NOMO-1 treated with dmso at 0.1 percent for 144 hours (cell line): ENCODE measurements at regions not wholly inside any gene's neighbourhood (a gene's known extent, or its start where the extent isn't known, plus 50 kb on each side); places are given as distances from the start of the nearest gene placed in this dataset.

Experiments
- DNase-seq: peaks from one replicate; lab custom pipeline; 2025; ENCODE audit not compliant: unreplicated experiment; lab: John Stamatoyannopoulos, UW

DNA sequence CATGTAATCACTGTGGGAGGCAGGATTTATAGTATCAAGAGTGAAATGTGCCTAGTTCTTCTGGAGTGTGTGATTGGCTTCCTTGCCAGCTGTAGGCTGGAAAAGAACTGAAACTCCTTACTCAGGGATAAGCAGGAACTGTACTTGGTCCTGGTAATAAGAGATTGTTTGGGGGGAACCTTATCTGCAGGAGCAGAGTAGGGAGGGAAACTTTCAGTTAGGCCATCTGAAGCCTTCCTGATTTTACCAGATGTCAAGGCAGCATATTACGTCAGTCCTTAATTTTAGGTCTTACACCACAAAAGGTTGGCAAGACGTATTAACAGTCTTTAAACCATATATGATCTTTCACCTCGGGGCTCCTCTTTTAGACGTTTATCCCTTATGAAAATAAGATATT lies 231.5 kb upstream of the FMR1 start:
- DNase-seq: no peak

- DNase-seq: no peak
These were observed 218.2 kb upstream of the FMR1 start for GRCh38 chrX:147693511-147693910.

GRCh38 chrX:147699061-147699460 lies 212.7 kb upstream of the FMR1 start:
- DNase-seq: no peak

DNA sequence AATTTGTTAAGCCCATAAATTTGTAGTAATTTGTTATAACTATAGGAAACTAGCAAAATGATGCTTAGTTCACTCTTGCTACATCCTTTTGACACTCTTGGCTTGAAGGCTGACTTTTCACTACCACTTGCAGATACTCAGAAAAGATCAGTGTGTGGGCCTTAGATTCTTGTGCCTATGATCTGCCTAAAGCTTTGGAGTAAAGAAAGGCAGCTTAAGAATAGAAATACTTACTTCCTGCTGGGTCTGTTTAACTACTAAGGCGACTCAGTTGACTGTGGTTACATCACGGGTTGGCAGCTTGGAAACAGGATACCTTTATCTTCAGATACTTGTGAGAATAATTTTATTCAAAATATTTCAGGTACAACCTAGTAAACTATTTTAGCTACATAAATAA lies 201.4 kb upstream of the FMR1 start:
- no peak for DNase-seq

DNA sequence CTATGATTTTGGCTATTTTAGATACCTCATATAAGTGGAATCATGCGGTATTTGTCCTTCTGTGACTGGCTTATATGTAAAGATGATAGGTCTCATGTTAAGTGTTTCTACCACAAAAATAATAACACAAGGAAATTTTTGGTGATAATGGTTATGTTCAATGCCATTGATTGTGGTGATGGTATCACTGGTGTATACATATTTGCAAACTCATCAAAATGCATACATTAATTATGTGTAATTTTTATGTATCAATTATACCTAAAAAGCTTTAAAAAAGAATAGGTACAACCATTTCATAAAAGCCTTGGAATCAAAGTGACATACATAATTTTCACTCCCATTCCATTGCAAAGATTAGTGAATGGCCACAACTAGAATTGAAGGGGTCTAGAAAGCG lies 178.3 kb upstream of the FMR1 start:
- DNase-seq: no peak

GRCh38 chrX:147735364-147735763 lies 176.4 kb upstream of the FMR1 start:
- no peak for DNase-seq

- no peak for DNase-seq
These were observed 175.7 kb upstream of the FMR1 start for GRCh38 chrX:147736045-147736444.

DNA sequence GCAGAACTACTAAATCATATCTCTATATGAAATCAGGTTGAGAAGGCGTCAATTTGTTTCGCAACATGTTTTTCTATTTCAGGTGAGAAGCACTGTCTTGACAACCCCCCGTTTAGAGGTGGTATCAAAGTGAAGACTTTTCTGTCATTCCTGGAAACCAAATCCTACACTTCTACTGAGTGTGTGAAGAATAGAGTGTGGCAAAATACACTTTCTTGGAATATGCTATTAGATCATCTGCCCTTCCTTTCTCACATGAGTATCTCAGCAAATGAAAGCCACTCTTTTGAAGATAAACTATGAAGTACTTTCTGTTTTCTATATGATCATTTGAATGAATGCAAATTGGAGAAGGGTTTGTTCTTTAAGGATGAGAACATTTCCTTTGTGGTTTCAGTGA lies 174.0 kb upstream of the FMR1 start:
- no peak for DNase-seq

DNA sequence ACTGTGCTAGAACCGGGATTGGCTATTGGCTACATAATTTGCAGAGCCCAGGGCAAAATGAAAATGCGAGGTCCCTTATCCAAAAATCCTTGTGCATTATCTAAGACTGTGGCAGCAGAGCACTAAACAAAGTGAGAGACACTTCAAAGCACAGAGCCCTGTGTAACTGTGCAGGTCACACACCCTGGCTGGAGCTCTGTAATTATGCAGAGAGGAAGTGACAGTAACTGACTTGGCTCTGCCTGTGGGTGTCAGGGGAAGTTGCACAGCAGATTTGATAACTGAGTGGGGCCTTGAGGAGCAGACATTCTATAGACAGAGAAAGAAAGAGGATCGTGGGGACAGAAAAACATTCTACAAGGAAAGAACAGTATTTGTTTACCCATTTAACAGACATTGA lies 173.5 kb upstream of the FMR1 start:
- peak; percentile 55 for DNase-seq

- DNase-seq: no peak
These were observed 172.5 kb upstream of the FMR1 start for GRCh38 chrX:147739196-147739595.

DNA sequence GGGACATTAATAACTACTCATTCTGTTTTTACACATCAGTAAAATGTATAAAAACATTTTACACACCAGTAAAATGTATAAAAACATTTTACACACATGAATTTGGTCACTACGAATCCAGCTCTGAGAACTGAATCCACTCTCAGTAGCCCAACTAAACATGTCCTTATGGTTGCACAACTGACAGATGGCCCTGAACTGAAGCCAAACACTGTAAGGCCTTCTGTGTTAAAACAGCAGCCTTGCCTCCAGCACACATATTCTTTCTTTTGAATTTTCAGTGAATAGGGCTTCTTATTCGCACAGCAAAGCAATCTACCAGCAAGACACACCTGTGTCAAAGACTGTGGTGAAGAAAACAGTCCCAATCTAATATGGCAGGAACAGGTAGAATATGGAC lies 169.9 kb upstream of the FMR1 start:
- DNase-seq: no peak

DNA sequence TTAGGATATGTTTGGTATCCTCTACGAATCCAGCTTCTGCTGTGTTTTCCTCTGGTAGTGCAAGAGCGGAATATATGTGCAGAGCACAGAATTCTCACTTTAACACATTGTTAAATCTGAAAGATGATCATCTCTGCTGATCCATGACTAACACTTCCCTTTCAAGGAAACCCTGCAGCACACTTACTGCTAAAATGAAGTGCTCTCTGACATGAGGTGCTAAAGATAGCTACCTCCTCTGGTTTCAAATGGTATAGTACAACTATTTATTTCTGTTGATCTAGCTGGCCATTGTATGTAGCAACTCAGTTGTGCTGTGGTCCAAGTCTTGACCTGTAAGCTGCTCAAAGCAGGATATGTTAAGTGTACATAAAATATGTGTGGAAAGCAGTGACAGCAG lies 162.4 kb upstream of the FMR1 start:
- no peak for DNase-seq

- no peak for DNase-seq
These were observed 154.0 kb upstream of the FMR1 start for GRCh38 chrX:147757750-147758149.

DNA sequence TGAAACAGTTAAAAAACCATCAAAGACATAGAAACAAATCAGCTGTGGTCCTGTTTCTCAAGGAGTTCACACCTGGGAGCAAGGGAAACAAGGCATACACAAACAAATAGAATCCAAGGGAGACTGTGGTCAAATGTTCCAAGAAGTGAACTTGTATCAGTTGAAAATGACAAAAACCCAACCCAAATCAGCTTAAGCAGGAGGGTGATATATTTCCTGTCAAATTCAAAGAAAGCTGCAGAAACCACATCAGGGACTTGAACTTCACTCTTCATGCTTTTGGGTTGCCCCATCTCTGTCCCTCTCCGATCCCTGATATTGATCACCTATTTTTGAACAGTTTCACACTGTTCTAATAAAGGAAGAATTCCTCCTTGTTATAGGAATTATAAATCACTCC lies 148.6 kb upstream of the FMR1 start:
- no peak for DNase-seq

GRCh38 chrX:147764868-147765267 lies 146.9 kb upstream of the FMR1 start:
- DNase-seq: no peak

GRCh38 chrX:147770858-147771257 lies 140.9 kb upstream of the FMR1 start:
- DNase-seq: no peak

- no peak for DNase-seq
These were observed 134.7 kb upstream of the FMR1 start for GRCh38 chrX:147776988-147777387.

GRCh38 chrX:147779173-147779572 lies 132.5 kb upstream of the FMR1 start:
- no peak for DNase-seq

- DNase-seq: no peak
These were observed 129.9 kb upstream of the FMR1 start for GRCh38 chrX:147781844-147782243.

DNA sequence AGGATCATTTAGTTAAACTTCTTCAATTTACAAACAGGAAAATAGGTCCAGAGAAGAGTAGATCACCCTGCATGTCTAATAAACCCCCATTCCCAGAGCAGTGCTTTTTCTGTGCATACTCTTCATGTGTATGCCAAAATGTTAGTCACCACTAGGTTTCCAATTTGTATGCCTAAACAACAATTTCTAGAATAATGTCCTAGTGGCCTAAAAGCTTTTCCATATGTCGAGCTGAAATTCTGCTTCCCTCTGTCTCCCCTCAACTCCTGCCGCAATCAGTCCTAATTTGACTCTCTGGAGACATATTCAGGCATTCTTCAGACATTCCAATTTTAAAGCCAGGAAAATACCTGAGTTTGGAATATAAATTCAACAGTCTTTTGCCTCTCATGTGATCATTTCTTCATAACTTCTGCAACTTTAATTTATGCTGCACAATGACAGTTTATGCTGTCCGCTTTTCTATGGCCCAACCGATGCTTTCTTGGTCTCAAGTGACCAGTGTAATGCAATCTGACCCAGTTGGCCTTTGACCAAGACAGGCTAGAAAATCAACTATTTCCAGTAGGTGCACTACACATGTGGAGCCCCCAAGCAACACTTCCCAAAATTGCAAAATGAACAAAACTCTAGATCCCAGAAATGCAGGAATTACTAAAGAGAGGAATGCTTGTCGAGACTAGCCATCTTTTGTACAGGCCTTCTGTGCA lies 122.9 kb upstream of the FMR1 start:
- DNase-seq: no peak

DNA sequence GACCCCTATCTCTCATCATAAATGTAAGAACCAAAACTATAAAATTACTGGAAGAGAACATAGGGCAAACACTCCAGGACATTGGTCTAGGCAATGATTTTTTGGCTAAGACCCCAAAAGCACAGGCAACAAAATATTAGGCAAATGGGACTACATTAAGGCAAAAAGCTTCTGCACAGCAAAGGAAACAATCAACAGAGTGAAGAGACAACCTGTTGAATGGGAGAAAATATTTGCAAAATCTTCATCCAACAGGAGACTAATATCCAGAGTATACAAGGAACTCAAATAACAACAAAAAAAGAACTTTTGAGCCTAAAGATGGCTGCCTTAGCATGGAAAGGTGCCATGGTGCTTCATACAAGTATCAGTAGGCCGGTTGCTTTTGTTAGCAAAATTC lies 111.1 kb upstream of the FMR1 start:
- DNase-seq: no peak

DNA sequence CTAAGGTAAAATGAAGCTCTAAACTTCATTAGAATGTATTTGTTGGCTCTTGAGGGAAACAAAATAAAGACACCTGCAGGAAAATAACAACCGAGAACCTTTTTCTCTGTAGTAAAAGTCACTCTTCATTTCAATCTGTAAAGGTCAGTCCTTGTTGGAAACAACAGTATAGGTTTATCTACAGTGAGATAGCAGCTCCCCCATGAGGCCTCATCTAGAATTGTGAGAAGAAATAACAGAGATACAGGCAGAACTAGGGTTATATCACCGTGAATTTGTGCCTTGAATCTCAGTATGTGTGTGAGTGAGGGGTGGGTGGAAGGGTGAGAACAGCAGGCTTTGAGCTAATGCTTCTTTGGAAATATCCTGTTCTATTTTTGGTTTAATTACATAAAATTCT lies 107.8 kb upstream of the FMR1 start:
- DNase-seq: peak; percentile 1

DNA sequence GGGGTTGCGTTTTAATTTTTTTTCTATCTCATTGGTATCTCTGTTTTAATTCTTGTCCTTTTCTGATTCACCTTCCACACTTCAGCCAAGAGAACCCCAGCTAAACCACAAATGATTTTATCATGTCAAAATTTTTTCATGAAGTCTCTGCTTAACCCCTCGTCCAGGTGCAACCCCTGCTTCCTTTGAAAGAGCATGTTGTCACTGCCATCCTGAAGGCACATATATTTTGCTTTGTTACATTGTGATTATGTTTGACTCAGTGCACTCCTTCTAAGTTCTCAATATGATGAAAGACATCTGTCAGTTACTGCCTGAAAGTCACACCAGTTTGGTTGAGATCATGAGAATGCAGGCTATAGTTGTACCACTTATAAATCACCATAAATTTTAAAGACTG lies 99.9 kb upstream of the FMR1 start:
- DNase-seq: no peak

GRCh38 chrX:147827070-147827469 lies 84.6 kb upstream of the FMR1 start:
- DNase-seq: no peak
